HepG2 (cell line): ENCODE measurements at regions not wholly inside any gene's neighbourhood (a gene's known extent, or its start where the extent isn't known, plus 50 kb on each side); places are given as distances from the start of the nearest gene placed in this dataset.
A peak's percentile ranks its signal among the peaks of the same experiment; 100 is the strongest.

ENCODE experiments used
- CEBPG ChIP-seq: IDR thresholded peaks from 2 replicates; pipeline ENCODE4 v1.6.1; 2016
- FOSL2 ChIP-seq: sonication (generic); formaldehyde crosslinking; IDR thresholded peaks from 2 replicates; pipeline ENCODE4 v1.4.0; 2020; ENCODE audit warnings: missing genetic modification reagents
- GATAD2A ChIP-seq: IDR thresholded peaks from 2 replicates; pipeline ENCODE4 v1.6.1; 2016
- HDAC1 ChIP-seq: sonication (generic); formaldehyde crosslinking; IDR thresholded peaks from 2 replicates; pipeline ENCODE4 v1.5.1; 2020; ENCODE audit warnings: mild to moderate bottlenecking, missing genetic modification reagents
- MZF1 ChIP-seq: sonication (generic); formaldehyde crosslinking; IDR thresholded peaks from 2 replicates; pipeline ENCODE4 v1.8.1; 2023; ENCODE audit warnings: mild to moderate bottlenecking, missing genetic modification reagents, borderline replicate concordance
- NR2C2 ChIP-seq: sonication (generic); formaldehyde crosslinking; IDR thresholded peaks from 2 replicates; pipeline ENCODE4 v1.4.0; 2020; ENCODE audit warnings: missing genetic modification reagents, mild to moderate bottlenecking, moderate library complexity, borderline replicate concordance
- PHF21A ChIP-seq: sonication (generic); formaldehyde crosslinking; IDR thresholded peaks from 2 replicates; pipeline ENCODE4 v1.5.0; 2020; ENCODE audit warnings: mild to moderate bottlenecking, missing genetic modification reagents
- SMAD3 ChIP-seq: sonication (generic); formaldehyde crosslinking; IDR thresholded peaks from 2 replicates; pipeline ENCODE4 v1.4.0; 2020; ENCODE audit warnings: missing genetic modification reagents
- SOX6 ChIP-seq, 2 experiments: fragments of 450-650 bp in 1 of 2; sonication (generic) in 1 of 2; formaldehyde crosslinking in 1 of 2; IDR thresholded peaks; 2 replicates each; pipeline versions ENCODE4 v1.4.0 to v1.6.1; 2017 to 2020; ENCODE audit warnings: antibody characterized with exemption in 1 of 2, mild to moderate bottlenecking in 1 of 2, missing genetic modification reagents in 1 of 2
- ZNF605 ChIP-seq: sonication (generic); formaldehyde crosslinking; IDR thresholded peaks from 2 replicates; pipeline ENCODE4 v1.8.0; 2022; ENCODE audit warnings: mild to moderate bottlenecking, missing genetic modification reagents
- ZSCAN22 ChIP-seq: sonication (generic); formaldehyde crosslinking; IDR thresholded peaks from 2 replicates; pipeline ENCODE4 v1.4.0; 2020; ENCODE audit warnings: mild to moderate bottlenecking, missing genetic modification reagents
- TF ChIP-seq, protein P1 (sequence below): sonication (generic); formaldehyde crosslinking; IDR thresholded peaks from 2 replicates; pipeline ENCODE4 v1.8.1; 2023; ENCODE audit warnings: mild to moderate bottlenecking, moderate library complexity, missing genetic modification reagents
- TF ChIP-seq, protein P2 (sequence below), 2 experiments: fragments of 450-650 bp in 1 of 2; sonication (generic) in 1 of 2; formaldehyde crosslinking; IDR thresholded peaks; 2 replicates each; pipeline versions ENCODE4 v1.5.0 to v1.8.0; 2020 to 2022; ENCODE audit warnings: mild to moderate bottlenecking in 1 of 2, missing genetic modification reagents in 1 of 2
- TF ChIP-seq, protein P3 (sequence below): sonication (generic); formaldehyde crosslinking; IDR thresholded peaks from 2 replicates; pipeline ENCODE4 v1.4.0; 2020; ENCODE audit warnings: missing genetic modification reagents
- TF ChIP-seq, protein P4 (sequence below): sonication (generic); formaldehyde crosslinking; IDR thresholded peaks from 2 replicates; pipeline ENCODE4 v1.4.0; 2020; ENCODE audit warnings: missing genetic modification reagents, mild to moderate bottlenecking, borderline replicate concordance
- TF ChIP-seq, protein P5 (sequence below): sonication (generic); formaldehyde crosslinking; conservative IDR thresholded peaks from 2 replicates; pipeline ENCODE4 v1.8.0; 2022; ENCODE audit warnings: mild to moderate bottlenecking, moderate library complexity, missing genetic modification reagents

GRCh38 chr15:53918180-53919079 is 59.8 kb upstream of the UNC13C start (continued):
- TF ChIP-seq GATAD2A, result 0 out of 2 replicates have a peak, but pooled peaks have one; percentile 26
- TF ChIP-seq SOX6 (IDR thresholded peaks at IDR 0.05), result no peak
- peak; percentile 68 for TF ChIP-seq SOX6 (CRISPR knock-in tag; IDR thresholded peaks at IDR 0.05)
- TF ChIP-seq, protein P1, sequence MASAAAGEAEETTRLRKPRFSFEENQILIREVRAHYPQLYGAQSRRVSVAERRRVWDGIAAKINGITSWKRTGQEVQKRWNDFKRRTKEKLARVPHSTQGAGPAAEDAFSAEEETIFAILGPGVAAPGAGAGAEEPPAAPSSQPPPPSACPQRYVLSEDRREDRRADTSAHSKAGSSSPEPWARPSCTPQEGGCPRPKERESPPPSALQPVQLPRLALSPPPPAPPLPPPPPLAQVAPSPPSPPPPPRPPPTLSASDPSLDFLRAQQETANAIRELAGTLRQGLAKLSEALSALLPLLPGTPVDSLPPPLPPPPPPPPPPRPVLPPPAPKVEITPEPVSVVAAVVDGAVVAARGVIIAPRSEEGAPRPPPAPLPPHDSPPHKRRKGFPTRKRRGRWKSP (CRISPR knock-in tag), result peak; percentile 29; the same call in 1 of the 2 replicates
- TF ChIP-seq ZSCAN22 (CRISPR knock-in tag), result no peak
- 0 out of 2 replicates have a peak, but pooled peaks have one; percentile 21 for TF ChIP-seq PHF21A (CRISPR knock-in tag)
- TF ChIP-seq SMAD3 (CRISPR knock-in tag), result 0 out of 2 replicates have a peak, but pooled peaks have one; percentile 52
- no peak for TF ChIP-seq MZF1 (CRISPR knock-in tag)
- TF ChIP-seq, protein P2, sequence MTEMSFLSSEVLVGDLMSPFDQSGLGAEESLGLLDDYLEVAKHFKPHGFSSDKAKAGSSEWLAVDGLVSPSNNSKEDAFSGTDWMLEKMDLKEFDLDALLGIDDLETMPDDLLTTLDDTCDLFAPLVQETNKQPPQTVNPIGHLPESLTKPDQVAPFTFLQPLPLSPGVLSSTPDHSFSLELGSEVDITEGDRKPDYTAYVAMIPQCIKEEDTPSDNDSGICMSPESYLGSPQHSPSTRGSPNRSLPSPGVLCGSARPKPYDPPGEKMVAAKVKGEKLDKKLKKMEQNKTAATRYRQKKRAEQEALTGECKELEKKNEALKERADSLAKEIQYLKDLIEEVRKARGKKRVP (CRISPR knock-in tag; IDR thresholded peaks at IDR 0.05), result peak in 1 of 2 experiments; percentile 67; a peak in 1 of 4 replicates
- TF ChIP-seq, protein P3, sequence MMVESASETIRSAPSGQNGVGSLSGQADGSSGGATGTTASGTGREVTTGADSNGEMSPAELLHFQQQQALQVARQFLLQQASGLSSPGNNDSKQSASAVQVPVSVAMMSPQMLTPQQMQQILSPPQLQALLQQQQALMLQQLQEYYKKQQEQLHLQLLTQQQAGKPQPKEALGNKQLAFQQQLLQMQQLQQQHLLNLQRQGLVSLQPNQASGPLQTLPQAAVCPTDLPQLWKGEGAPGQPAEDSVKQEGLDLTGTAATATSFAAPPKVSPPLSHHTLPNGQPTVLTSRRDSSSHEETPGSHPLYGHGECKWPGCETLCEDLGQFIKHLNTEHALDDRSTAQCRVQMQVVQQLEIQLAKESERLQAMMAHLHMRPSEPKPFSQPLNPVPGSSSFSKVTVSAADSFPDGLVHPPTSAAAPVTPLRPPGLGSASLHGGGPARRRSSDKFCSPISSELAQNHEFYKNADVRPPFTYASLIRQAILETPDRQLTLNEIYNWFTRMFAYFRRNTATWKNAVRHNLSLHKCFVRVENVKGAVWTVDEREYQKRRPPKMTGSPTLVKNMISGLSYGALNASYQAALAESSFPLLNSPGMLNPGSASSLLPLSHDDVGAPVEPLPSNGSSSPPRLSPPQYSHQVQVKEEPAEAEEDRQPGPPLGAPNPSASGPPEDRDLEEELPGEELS (CRISPR knock-in tag), result peak; percentile 84
- 0 out of 2 replicates have a peak, but pooled peaks have one; percentile 7 for TF ChIP-seq CEBPG (CRISPR knock-in tag)
- TF ChIP-seq, protein P4, sequence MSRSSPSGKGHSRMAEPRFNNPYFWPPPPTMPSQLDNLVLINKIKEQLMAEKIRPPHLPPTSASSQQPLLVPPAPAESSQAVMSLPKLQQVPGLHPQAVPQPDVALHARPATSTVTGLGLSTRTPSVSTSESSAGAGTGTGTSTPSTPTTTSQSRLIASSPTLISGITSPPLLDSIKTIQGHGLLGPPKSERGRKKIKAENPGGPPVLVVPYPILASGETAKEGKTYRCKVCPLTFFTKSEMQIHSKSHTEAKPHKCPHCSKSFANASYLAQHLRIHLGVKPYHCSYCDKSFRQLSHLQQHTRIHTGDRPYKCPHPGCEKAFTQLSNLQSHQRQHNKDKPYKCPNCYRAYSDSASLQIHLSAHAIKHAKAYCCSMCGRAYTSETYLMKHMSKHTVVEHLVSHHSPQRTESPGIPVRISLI, result peak; percentile 69; the same call in 1 of the 2 replicates
- TF ChIP-seq, protein P5, sequence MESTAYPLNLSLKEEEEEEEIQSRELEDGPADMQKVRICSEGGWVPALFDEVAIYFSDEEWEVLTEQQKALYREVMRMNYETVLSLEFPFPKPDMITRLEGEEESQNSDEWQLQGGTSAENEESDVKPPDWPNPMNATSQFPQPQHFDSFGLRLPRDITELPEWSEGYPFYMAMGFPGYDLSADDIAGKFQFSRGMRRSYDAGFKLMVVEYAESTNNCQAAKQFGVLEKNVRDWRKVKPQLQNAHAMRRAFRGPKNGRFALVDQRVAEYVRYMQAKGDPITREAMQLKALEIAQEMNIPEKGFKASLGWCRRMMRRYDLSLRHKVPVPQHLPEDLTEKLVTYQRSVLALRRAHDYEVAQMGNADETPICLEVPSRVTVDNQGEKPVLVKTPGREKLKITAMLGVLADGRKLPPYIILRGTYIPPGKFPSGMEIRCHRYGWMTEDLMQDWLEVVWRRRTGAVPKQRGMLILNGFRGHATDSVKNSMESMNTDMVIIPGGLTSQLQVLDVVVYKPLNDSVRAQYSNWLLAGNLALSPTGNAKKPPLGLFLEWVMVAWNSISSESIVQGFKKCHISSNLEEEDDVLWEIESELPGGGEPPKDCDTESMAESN (CRISPR knock-in tag), result 0 out of 2 replicates have a peak, but pooled peaks have one; percentile 27
- TF ChIP-seq HDAC1 (CRISPR knock-in tag), result 0 out of 2 replicates have a peak, but pooled peaks have one; percentile 37
- 0 out of 2 replicates have a peak, but pooled peaks have one; percentile 32 for TF ChIP-seq ZNF605
- peak; percentile 66 for TF ChIP-seq NR2C2 (CRISPR knock-in tag)
- TF ChIP-seq FOSL2 (CRISPR knock-in tag), result peak; percentile 42; the same call in 1 of the 2 replicates
